WTC11 (cell line): ENCODE measurements at regions not wholly inside any gene's neighbourhood (a gene's known extent, or its start where the extent isn't known, plus 50 kb on each side); places are given as distances from the start of the nearest gene placed in this dataset.

Source experiments
- ATAC-seq: fragments of 200-7000 bp; cut with Tn5 transposase; 2 replicates; pipeline ENCODE4 v1.10.0; 2021; ENCODE audit warnings: mild to moderate bottlenecking, moderate library complexity
- CTCF ChIA-PET: fragments of 300-600 bp; sonication (Branson Sonifier 250); formaldehyde crosslinking; loops from one replicate; lab custom pipeline; 2021; ENCODE audit warnings: antibody characterized with exemption; lab: Charles Lee
- POLR2A ChIA-PET: fragments of 350-600 bp; sonication (Branson Sonifier 250); formaldehyde crosslinking; loops from one replicate; lab custom pipeline; 2021; ENCODE audit warnings: antibody characterized with exemption; lab: Charles Lee
- DNase-seq: peaks from one replicate; pipeline ENCODE4 v3.0.0; 2021; ENCODE audit warnings: low spot score
- H3K27ac Mint-ChIP-seq: 2 replicates; pipeline ENCODE4 v1.8.0; 2021; ENCODE audit warnings: mixed read lengths
- H3K27me3 Mint-ChIP-seq: 2 replicates; pipeline ENCODE4 v1.8.0; 2021; ENCODE audit warnings: low read depth, mild to moderate bottlenecking, moderate library complexity, mixed read lengths
- H3K36me3 Mint-ChIP-seq: 2 replicates; pipeline ENCODE4 v1.8.0; 2021; ENCODE audit warnings: mixed read lengths
- H3K4me1 Mint-ChIP-seq: 2 replicates; pipeline ENCODE4 v1.8.0; 2022; ENCODE audit warnings: mixed read lengths
- H3K4me3 Mint-ChIP-seq: 2 replicates; pipeline ENCODE4 v1.8.0; 2021; ENCODE audit warnings: mild to moderate bottlenecking, moderate library complexity, mixed read lengths
- H3K9me3 Mint-ChIP-seq: 2 replicates; pipeline ENCODE4 v1.8.0; 2021; ENCODE audit warnings: mixed read lengths
- CBFB ChIP-seq: sonication (generic); formaldehyde crosslinking; IDR thresholded peaks from 2 replicates; pipeline ENCODE4 v1.8.1; 2022; ENCODE audit warnings: mild to moderate bottlenecking, low read depth, missing genetic modification reagents
- CDX4 ChIP-seq: fragments of 250-450 bp; sonication (Bioruptor Pico); IDR thresholded peaks from 2 replicates; pipeline ENCODE4 v1.9.0; 2021; ENCODE audit warnings: moderate library complexity, mild to moderate bottlenecking, inconsistent platforms, borderline replicate concordance
- CREM ChIP-seq: sonication (generic); formaldehyde crosslinking; IDR thresholded peaks from 2 replicates; pipeline ENCODE4 v1.8.1; 2022; ENCODE audit warnings: mild to moderate bottlenecking, missing genetic modification reagents, moderate library complexity
- ESRRA ChIP-seq: sonication (generic); formaldehyde crosslinking; IDR thresholded peaks from 2 replicates; pipeline ENCODE4 v1.8.1; 2022; ENCODE audit warnings: mild to moderate bottlenecking, missing genetic modification reagents, borderline replicate concordance
- FOXP1 ChIP-seq: sonication (generic); formaldehyde crosslinking; IDR thresholded peaks from 2 replicates; pipeline ENCODE4 v1.8.0; 2022; ENCODE audit warnings: missing genetic modification reagents, mild to moderate bottlenecking, moderate library complexity, borderline replicate concordance
- MXD4 ChIP-seq: fragments of 250-450 bp; sonication (Bioruptor Pico); IDR thresholded peaks from 2 replicates; pipeline ENCODE4 v1.8.0; 2021; ENCODE audit warnings: mild to moderate bottlenecking, moderate library complexity, borderline replicate concordance
- NFE2L1 ChIP-seq: sonication (generic); formaldehyde crosslinking; IDR thresholded peaks from 2 replicates; pipeline ENCODE4 v1.8.1; 2023; ENCODE audit warnings: missing genetic modification reagents
- ZNF396 ChIP-seq: fragments of 250-450 bp; sonication (Bioruptor Pico); IDR thresholded peaks from 2 replicates; pipeline ENCODE4 v1.8.0; 2021; ENCODE audit warnings: mild to moderate bottlenecking, moderate library complexity, borderline replicate concordance
- ZNF416 ChIP-seq: fragments of 250-450 bp; sonication (Bioruptor Pico); IDR thresholded peaks from 2 replicates; pipeline ENCODE4 v1.9.0; 2021; ENCODE audit warnings: mild to moderate bottlenecking, inconsistent platforms
- TF ChIP-seq, protein P1 (sequence below): sonication (generic); formaldehyde crosslinking; IDR thresholded peaks from 2 replicates; pipeline ENCODE4 v1.8.0; 2022; ENCODE audit warnings: missing genetic modification reagents
- TF ChIP-seq, protein P2 (sequence below): fragments of 250-450 bp; sonication (Bioruptor Pico); IDR thresholded peaks from 2 replicates; pipeline ENCODE4 v1.8.0; 2021; ENCODE audit warnings: mild to moderate bottlenecking
- TF ChIP-seq, protein P3 (sequence below): fragments of 250-450 bp; sonication (Bioruptor Pico); IDR thresholded peaks from 2 replicates; pipeline ENCODE4 v1.9.0; 2021; ENCODE audit warnings: mild to moderate bottlenecking
- TF ChIP-seq, protein P4 (sequence below): sonication (generic); formaldehyde crosslinking; conservative IDR thresholded peaks from 2 replicates; pipeline ENCODE4 v1.8.1; 2022; ENCODE audit warnings: mild to moderate bottlenecking, missing genetic modification reagents
- TF ChIP-seq, protein P5 (sequence below): sonication (generic); formaldehyde crosslinking; IDR thresholded peaks from 2 replicates; pipeline ENCODE4 v1.8.0; 2023; ENCODE audit warnings: mild to moderate bottlenecking, missing genetic modification reagents

GRCh38 chr12:89859508-89860220, 151.0 kb upstream of the ATP2B1 start (continued):
- TF ChIP-seq, protein P1, sequence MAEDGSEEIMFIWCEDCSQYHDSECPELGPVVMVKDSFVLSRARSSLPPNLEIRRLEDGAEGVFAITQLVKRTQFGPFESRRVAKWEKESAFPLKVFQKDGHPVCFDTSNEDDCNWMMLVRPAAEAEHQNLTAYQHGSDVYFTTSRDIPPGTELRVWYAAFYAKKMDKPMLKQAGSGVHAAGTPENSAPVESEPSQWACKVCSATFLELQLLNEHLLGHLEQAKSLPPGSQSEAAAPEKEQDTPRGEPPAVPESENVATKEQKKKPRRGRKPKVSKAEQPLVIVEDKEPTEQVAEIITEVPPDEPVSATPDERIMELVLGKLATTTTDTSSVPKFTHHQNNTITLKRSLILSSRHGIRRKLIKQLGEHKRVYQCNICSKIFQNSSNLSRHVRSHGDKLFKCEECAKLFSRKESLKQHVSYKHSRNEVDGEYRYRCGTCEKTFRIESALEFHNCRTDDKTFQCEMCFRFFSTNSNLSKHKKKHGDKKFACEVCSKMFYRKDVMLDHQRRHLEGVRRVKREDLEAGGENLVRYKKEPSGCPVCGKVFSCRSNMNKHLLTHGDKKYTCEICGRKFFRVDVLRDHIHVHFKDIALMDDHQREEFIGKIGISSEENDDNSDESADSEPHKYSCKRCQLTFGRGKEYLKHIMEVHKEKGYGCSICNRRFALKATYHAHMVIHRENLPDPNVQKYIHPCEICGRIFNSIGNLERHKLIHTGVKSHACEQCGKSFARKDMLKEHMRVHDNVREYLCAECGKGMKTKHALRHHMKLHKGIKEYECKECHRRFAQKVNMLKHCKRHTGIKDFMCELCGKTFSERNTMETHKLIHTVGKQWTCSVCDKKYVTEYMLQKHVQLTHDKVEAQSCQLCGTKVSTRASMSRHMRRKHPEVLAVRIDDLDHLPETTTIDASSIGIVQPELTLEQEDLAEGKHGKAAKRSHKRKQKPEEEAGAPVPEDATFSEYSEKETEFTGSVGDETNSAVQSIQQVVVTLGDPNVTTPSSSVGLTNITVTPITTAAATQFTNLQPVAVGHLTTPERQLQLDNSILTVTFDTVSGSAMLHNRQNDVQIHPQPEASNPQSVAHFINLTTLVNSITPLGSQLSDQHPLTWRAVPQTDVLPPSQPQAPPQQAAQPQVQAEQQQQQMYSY (CRISPR knock-in tag): no peak
- TF ChIP-seq, protein P2, sequence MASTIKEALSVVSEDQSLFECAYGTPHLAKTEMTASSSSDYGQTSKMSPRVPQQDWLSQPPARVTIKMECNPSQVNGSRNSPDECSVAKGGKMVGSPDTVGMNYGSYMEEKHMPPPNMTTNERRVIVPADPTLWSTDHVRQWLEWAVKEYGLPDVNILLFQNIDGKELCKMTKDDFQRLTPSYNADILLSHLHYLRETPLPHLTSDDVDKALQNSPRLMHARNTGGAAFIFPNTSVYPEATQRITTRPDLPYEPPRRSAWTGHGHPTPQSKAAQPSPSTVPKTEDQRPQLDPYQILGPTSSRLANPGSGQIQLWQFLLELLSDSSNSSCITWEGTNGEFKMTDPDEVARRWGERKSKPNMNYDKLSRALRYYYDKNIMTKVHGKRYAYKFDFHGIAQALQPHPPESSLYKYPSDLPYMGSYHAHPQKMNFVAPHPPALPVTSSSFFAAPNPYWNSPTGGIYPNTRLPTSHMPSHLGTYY (CRISPR knock-in tag): no peak

DNA sequence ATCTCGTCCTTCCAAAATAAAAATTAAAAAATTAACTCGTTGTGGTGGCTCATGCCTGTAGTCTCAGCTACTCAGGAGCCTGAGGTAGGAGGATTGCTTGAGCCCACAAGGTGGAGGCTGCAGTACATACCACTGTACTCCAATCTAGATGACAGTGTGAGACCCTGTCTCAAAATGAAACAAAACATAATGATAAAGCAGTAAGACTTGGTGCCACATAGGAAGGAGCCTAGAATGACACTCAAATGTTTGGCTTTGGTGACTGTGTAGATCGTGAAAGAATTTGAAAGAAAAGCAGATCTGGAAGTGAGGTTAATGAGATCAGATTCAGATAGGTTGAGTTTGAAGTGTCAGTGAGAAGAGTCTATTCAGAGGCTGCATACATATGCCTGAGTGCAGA, 150.1 kb upstream of the ATP2B1 start:
- Mint-ChIP-seq H3K27me3 (peaks cover 33% of the 10 kb centered on the region), H3K4me3 (no peak overlapping the region), H3K27ac (no peak overlapping the region), H3K9me3 (no peaks in the 10 kb centered on the region), H3K4me1 (peaks cover 12% of the 10 kb centered on the region), H3K36me3 (no peaks in the 10 kb centered on the region)
- POLR2A ChIA-PET: no interaction called here
- CTCF ChIA-PET: no interaction called here
- ATAC-seq (no peak), DNase-seq (no peak)
- TF ChIP-seq, protein P3, sequence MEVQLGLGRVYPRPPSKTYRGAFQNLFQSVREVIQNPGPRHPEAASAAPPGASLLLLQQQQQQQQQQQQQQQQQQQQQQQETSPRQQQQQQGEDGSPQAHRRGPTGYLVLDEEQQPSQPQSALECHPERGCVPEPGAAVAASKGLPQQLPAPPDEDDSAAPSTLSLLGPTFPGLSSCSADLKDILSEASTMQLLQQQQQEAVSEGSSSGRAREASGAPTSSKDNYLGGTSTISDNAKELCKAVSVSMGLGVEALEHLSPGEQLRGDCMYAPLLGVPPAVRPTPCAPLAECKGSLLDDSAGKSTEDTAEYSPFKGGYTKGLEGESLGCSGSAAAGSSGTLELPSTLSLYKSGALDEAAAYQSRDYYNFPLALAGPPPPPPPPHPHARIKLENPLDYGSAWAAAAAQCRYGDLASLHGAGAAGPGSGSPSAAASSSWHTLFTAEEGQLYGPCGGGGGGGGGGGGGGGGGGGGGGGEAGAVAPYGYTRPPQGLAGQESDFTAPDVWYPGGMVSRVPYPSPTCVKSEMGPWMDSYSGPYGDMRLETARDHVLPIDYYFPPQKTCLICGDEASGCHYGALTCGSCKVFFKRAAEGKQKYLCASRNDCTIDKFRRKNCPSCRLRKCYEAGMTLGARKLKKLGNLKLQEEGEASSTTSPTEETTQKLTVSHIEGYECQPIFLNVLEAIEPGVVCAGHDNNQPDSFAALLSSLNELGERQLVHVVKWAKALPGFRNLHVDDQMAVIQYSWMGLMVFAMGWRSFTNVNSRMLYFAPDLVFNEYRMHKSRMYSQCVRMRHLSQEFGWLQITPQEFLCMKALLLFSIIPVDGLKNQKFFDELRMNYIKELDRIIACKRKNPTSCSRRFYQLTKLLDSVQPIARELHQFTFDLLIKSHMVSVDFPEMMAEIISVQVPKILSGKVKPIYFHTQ (CRISPR knock-in tag): no peak
- TF ChIP-seq CBFB (CRISPR knock-in tag) (no peak), FOXP1 (CRISPR knock-in tag) (no peak), CREM (CRISPR knock-in tag) (no peak), NFE2L1 (CRISPR knock-in tag) (no peak), MXD4 (CRISPR knock-in tag) (no peak), CDX4 (CRISPR knock-in tag) (no peak), ZNF396 (no peak), ESRRA (CRISPR knock-in tag) (no peak), ZNF416 (CRISPR knock-in tag) (no peak)
- TF ChIP-seq, protein P4, sequence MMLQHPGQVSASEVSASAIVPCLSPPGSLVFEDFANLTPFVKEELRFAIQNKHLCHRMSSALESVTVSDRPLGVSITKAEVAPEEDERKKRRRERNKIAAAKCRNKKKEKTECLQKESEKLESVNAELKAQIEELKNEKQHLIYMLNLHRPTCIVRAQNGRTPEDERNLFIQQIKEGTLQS: no peak
- TF ChIP-seq, protein P5, sequence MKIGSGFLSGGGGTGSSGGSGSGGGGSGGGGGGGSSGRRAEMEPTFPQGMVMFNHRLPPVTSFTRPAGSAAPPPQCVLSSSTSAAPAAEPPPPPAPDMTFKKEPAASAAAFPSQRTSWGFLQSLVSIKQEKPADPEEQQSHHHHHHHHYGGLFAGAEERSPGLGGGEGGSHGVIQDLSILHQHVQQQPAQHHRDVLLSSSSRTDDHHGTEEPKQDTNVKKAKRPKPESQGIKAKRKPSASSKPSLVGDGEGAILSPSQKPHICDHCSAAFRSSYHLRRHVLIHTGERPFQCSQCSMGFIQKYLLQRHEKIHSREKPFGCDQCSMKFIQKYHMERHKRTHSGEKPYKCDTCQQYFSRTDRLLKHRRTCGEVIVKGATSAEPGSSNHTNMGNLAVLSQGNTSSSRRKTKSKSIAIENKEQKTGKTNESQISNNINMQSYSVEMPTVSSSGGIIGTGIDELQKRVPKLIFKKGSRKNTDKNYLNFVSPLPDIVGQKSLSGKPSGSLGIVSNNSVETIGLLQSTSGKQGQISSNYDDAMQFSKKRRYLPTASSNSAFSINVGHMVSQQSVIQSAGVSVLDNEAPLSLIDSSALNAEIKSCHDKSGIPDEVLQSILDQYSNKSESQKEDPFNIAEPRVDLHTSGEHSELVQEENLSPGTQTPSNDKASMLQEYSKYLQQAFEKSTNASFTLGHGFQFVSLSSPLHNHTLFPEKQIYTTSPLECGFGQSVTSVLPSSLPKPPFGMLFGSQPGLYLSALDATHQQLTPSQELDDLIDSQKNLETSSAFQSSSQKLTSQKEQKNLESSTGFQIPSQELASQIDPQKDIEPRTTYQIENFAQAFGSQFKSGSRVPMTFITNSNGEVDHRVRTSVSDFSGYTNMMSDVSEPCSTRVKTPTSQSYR (CRISPR knock-in tag): no peak
- TF ChIP-seq, protein P1 (CRISPR knock-in tag): no peak
